ENCODE measurements at regions not wholly inside any gene's neighbourhood (a gene's known extent, or its start where the extent isn't known, plus 50 kb on each side); places are given as distances from the start of the nearest gene placed in this dataset.
"Not testable (repeated sequence)": the region's sequence is repeated elsewhere in the genome, so short reads cannot be mapped to it uniquely, and the experiment has no call there.

DNA sequence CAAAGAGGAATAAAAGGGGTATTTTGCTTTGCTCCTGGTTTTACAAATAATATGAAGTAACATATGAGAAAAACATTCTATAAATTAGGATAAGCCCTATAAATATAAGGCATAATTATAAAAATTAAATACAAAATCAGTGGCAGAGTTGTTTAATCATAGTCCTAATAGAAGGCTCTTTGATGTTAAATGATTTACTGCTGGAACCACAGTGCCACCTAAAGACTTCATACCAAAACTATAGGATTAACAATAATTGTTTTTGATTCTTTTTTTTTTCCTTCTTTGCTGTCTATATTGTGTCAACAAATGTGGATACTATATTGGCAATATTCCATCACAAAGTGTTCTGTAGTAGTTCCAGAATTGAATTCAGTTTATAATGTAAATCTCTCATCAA is 837.7 kb upstream of the SLC39A10 start:
- no peak for DNase-seq (ENCODE audit: low spot score)

- no peak for DNase-seq (ENCODE audit: low spot score)
Measured at GRCh38 chr2:194815475-194815874, 841.6 kb upstream of the SLC39A10 start.

GRCh38 chr2:194802589-194802988 is 854.4 kb upstream of the SLC39A10 start:
- no peak for DNase-seq (ENCODE audit: low spot score)

GRCh38 chr2:194787071-194787470 is 870.0 kb upstream of the SLC39A10 start:
- not testable (repeated sequence) for DNase-seq (ENCODE audit: low spot score)

- DNase-seq (ENCODE audit: low spot score): not testable (repeated sequence)
Measured at GRCh38 chr2:194771394-194771793, 885.6 kb upstream of the SLC39A10 start.

GRCh38 chr2:194769030-194769429 is 888.0 kb upstream of the SLC39A10 start:
- DNase-seq (ENCODE audit: low spot score): no peak

- DNase-seq (ENCODE audit: low spot score): no peak
Measured at GRCh38 chr2:194765723-194766122, 891.3 kb upstream of the SLC39A10 start.

- DNase-seq (ENCODE audit: low spot score): no peak
Measured at GRCh38 chr2:194750926-194751325, 906.1 kb upstream of the SLC39A10 start.

GRCh38 chr2:194745557-194746146 is 911.4 kb upstream of the SLC39A10 start:
- DNase-seq (ENCODE audit: low spot score): no peak

DNA sequence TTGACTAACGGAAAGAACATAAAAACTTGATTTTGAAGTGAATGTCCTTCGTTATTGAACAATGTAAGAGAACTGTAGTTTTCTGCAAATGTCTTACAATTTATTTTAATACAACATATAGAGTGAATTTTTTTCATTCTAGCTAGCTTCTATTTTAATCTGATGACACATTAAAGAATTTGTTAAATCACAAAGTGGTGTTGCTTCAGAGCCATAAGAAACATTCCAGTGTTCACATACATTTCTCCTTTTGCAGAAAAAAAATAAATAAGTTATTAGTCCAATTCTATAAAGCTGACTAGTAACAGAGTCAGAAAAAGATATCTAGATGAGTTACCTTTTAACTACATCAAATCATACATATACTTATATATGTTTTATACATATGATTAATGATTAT is 914.3 kb upstream of the SLC39A10 start:
- no peak for DNase-seq (ENCODE audit: low spot score)

- DNase-seq (ENCODE audit: low spot score): no peak
Measured at GRCh38 chr2:194739217-194739616, 917.8 kb upstream of the SLC39A10 start.

DNA sequence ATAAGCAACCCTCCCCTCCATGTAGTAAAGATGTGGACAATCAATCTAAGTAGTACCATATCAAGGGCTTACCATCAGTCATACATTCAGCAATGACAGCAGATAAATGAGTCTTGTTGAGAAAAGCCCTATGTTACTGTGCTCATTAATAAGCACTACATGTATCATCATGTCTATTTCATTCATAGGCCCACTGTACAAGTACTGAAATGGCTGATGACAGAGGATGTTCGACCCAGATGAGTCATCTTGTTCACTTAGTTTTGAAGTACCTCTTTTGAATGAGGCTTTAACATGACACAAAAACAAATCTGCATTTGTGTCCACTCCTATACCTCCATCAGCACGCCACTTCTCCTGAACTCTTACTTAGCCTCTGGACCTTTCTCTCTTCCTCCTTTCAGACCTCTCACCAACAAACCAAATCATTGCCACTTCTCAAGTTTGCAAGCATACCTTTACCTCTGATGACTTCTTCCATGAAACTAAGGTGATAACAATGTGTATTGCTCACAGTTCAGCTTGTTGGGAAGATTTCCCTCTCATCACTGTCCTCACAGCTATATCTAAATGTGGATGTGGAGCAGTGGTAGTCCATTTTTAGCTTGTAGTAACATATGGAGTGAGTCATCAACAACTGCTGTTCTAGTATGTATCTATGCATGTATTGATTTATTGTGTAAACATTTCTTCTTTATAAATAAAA is 921.0 kb upstream of the SLC39A10 start:
- DNase-seq (ENCODE audit: low spot score): no peak

GRCh38 chr2:194730266-194730665 is 926.8 kb upstream of the SLC39A10 start:
- no peak for DNase-seq (ENCODE audit: low spot score)

GRCh38 chr2:194725169-194725568 is 931.9 kb upstream of the SLC39A10 start:
- peak; percentile 19 for DNase-seq (ENCODE audit: low spot score)

- DNase-seq (ENCODE audit: low spot score): no peak
Measured at GRCh38 chr2:194723446-194723845, 933.6 kb upstream of the SLC39A10 start.

- DNase-seq (ENCODE audit: low spot score): no peak
Measured at GRCh38 chr2:194721227-194721626, 935.8 kb upstream of the SLC39A10 start.

GRCh38 chr2:194720462-194720861 is 936.6 kb upstream of the SLC39A10 start:
- DNase-seq (ENCODE audit: low spot score): no peak

GRCh38 chr2:194718881-194719280 is 938.1 kb upstream of the SLC39A10 start:
- no peak for DNase-seq (ENCODE audit: low spot score)

DNA sequence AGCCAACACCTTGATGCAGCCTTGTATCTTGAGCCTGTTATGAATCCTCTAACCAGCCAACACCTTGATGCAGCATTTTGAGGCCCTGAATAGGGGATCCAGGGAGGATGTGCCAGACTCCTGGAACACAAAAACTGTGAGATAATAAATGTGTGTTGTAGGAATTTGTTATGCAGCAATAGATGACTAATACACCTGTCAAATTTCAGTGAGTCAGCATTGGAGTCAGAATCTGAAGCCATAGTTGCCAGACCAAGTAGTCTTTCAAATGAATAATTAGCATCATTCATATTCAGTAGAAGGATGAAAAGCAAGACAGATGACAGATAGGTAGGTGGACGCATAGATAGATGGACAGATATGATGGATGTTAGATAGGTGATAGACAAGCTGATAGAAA is 942.5 kb upstream of the SLC39A10 start:
- DNase-seq (ENCODE audit: low spot score): no peak

DNA sequence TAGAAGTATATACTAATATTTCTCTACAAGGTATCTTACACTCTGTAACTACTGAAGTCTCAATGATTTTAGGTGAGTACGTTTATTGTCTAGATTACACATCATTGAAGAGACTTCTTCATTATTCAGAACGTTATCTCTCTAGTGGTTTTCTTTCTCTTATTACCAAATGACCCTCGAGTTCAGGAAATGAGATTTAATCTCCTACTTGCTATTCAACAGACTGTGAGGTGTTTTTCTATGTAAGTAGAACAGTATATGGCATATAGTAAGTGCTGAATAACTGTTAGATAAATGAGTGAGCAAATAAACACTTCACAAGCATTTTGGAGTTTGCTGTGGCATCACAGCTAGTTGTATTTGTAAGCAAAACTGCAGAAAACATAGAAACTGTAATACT is 947.2 kb upstream of the SLC39A10 start:
- DNase-seq (ENCODE audit: low spot score): no peak

DNA sequence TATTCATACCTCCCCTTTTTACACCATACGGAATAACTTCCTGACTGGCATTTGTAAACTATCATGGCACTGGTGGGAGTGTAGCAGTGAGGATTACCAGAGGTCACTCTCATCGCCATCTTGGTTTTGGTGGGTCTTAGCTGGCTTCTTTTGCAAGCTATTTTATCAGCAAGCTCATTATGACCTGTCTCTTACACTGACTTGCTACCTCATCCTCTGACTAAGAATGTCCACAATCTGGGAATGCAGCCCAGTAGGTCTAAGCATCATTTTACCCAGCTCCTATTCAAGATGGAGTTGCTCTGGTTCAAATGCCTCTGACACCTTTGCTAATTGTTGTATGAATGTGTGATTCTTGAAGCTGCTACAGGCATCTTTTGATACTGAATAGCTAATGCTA is 950.8 kb upstream of the SLC39A10 start:
- DNase-seq (ENCODE audit: low spot score): no peak

DNA sequence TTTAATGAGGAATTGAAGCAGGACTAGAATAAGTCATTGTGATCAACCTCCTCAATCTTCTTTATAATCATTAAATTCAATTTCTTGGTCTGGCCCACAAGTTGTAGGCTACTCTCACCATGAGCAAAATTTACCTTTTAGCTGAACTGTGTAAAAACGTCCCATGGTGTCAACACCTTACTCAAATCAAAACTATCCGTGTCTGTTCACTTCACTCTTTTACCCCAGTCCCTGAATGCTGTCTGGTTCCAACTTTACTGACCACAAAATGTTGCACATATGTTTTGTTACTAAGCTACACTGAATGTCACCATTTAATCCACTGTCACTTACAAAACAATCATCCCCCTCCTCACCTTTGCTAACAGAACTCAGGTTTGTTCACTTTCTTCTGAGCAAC is 951.6 kb upstream of the SLC39A10 start:
- DNase-seq (ENCODE audit: low spot score): no peak

DNA sequence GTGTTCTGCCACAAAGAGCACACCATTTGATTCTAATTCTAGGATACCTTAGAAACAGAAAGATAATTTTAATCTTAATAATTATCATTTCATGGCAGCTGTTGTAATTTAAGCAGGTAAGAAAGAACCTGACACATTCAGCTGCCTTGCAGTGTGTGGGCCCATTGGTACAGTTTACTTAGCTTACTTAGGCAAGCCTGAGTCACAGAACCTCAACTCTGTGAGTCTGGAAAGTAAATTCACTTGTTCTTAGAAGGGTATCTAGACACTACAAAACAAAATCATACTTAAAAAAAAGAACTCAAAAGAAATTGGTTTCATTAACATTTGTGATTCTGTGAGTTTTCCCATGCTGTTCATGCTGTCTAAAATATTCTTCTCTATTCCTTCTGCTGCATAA is 956.3 kb upstream of the SLC39A10 start:
- DNase-seq (ENCODE audit: low spot score): no peak

DNA sequence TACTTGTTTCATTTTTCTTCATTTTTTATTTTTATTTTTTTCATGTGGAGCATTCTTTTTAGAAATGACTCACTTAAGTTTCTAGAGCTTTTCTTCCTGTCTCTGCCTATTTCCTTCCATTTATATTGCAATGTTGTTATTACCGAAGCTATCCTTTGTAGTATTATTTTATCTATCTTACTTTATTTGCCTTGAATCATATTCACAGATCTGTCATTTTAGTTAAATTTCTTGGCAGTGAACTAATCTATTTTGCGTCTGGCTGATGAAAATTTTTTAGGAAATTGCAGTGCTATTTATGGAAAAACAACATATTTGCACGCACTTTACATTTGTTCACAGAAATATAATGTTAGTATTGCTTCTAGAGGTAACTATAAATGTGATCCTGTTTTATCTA is 956.9 kb upstream of the SLC39A10 start:
- no peak for DNase-seq (ENCODE audit: low spot score)

Measured in umbilical cord (tissue), 1 donor.